Fibroblast of lung (primary cell): ENCODE measurements at regions not wholly inside any gene's neighbourhood (a gene's known extent, or its start where the extent isn't known, plus 50 kb on each side); places are given as distances from the start of the nearest gene placed in this dataset.

Source experiments
- CTCF ChIP-seq, 2 donors: IDR thresholded peaks in 1 of 2; conservative IDR thresholded peaks in 1 of 2; 1 replicate in 1 of 2; 2 replicates in 1 of 2; pipeline ENCODE4 v1.5.1; 2011 to 2012; ENCODE audit warnings: low read length in 2 of 2, control low read depth in 1 of 2, inconsistent platforms in 1 of 2, low read depth in 1 of 2, mild to moderate bottlenecking in 1 of 2
- EZH2 ChIP-seq: IDR thresholded peaks from 2 replicates; pipeline ENCODE4 v1.5.1; 2012; ENCODE audit warnings: low read length, control low read depth, mild to moderate bottlenecking; ENCODE audit errors: missing control alignments

- no peak for TF ChIP-seq CTCF (conservative IDR thresholded peaks at IDR 0.05 in 1 of 2, IDR thresholded peaks at IDR 0.05 in 1 of 2; ENCODE audit: low read depth in 1 of 2, low read length in 2 of 2)
- no peak for TF ChIP-seq EZH2
These were observed 179.2 kb upstream of the GHITM start for GRCh38 chr10:83960125-83960524.
